Kidney glomerular epithelial cell (primary cell): ENCODE measurements at regions not wholly inside any gene's neighbourhood (a gene's known extent, or its start where the extent isn't known, plus 50 kb on each side); places are given as distances from the start of the nearest gene placed in this dataset.

Source experiments
- DNase-seq: peaks from one replicate; lab custom pipeline; 2025; lab: John Stamatoyannopoulos, UW

DNA sequence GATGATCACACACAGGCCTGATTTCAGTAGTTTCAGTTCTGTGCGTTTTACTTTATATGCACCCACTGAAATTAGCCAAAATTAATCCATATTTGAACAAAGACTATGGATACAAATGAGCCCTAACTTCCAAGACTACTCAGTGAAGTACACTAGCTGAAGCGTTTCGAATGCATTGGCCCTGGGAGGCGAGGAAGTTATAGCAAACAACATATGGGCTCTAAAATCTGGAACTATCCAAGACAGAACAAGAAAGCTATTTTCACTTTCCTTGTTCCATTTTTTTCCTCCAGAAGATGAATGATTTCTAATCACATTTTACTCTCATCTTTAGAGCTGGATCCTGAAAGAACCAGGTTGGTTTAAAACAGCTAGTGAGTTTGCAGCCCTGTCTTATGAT, 399.4 kb upstream of the HNRNPA3 start:
- no peak for DNase-seq

- DNase-seq, result no peak
These were observed 399.0 kb upstream of the HNRNPA3 start for GRCh38 chr2:176813621-176814049.

DNA sequence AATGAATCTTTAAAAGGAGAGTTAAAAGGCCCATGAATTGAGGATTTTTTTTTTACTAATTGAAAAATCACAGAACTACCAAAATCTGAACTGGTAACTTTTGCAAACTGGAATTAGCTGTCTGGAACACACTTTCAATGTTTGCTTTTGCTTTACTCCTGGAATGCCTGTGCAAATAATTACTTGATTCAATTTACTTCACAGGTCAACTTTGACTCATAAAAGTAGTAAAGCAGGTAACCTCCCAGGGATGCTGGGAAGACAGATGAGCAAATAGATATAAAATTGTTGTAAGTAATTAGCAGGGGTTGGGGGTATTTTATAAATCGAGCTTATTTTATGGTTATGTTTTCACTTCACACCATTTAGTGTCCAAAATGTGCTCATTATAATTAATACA, 398.3 kb upstream of the HNRNPA3 start:
- DNase-seq, result no peak

DNA sequence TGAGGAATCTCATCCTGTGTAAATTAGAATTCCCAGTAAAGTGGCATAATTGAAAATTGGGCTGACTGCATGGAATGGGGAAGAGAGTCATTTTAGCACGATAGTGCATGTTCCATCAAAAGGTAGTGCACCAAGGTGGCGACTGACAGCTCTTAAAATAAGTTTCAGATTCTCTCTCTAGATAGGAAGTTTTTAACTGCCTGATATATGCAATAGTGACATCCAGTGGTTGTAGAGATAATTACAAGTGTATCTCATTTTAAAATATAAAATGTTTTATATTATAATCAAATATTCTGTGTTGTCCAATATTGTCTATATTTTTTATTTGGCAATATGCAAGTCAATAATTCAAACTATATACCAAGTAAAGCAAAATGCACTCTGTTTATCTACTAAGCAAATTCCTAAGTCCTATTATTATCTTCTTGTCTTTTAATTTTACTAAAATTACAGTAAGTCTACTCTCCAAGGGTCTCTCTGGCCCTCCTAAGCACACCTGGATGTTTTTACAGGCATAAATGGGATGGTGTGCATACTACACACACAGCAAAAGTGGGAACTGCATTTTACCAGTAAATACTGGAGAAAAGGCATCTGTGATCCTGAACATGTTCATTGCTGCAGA, 397.7 kb upstream of the HNRNPA3 start:
- no peak for DNase-seq

DNA sequence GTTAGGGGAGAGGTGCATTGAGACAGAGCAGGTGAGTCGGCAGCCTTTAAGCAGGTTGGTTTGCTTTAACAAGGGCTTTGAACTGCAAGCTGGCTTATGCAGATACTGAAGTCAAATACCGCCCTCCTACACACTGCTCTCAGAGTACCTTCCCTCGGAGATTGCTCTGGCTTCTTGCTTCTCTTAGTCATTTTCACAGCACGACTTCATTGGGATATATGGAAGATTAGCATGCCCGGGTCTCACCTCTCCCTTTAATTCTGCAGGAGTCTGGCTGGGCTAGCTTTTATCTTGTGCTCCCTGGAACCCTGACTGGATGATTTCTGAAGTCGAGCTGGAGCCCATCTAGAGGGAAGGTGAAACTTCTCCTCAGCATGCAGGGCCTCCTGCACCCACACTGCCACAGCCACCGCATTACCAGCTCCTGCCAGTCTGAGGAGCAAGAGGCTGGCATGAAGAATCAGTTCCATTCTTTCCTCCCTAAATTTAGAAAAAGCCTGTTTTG, 395.5 kb upstream of the HNRNPA3 start:
- DNase-seq, result peak; percentile 17

DNA sequence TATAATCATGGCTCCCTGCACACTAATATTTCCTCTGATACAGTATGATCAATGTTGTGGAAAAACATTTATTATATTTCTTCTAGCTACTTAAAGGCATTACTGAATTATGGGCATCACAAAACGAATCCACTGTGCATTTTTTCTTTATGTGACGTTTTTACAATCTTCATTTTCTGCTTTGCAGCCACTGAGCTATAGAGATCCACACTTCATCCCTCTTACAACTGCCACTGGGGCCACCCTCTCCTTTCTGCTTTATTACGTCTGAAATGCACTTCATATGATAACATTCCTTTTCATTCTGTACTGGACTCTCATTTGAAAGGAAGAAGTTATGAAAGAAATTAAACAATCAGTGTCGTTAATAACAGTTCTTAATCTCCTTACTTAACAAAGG, 394.5 kb upstream of the HNRNPA3 start:
- no peak for DNase-seq

DNA sequence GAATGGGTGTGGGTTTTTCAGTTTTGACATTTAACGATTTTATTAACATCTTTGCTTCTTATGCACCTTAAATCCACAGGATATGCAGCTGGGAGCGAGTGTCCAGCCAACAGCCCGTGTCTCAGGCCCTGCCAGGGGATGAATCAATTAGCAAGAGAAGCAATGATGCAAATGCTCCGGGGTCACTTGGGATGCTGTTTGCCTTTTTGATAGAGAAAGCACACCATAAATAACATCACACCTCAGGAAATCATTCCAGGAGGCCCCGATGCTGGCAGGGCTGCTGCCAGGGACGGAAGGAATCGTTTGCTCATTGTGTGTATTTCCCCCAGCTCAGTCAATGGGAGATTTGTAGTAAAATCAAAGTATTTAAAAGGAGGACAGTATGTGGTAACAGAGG, 394.0 kb upstream of the HNRNPA3 start:
- DNase-seq, result no peak

DNA sequence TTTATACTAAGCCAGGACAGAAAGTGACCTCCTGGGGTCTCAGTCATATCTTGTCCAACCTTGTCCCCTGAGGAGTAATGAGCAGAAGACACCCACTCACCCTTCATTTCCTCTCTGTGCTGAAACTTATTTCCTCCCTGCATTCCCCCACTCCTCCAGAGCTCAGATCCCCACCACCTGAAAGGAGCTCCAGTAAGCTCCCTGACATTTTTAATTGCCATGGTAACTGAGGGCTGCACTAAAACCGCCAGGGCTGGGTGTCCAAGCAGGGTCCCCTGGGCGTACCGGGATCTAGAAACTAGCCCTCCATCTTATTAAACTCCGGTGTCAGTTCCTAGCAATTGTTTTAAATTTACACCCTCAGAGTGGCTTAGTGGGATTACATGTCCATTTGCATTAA, 393.3 kb upstream of the HNRNPA3 start:
- DNase-seq, result no peak

- no peak for DNase-seq
These were observed 392.1 kb upstream of the HNRNPA3 start for GRCh38 chr2:176820371-176820932.

DNA sequence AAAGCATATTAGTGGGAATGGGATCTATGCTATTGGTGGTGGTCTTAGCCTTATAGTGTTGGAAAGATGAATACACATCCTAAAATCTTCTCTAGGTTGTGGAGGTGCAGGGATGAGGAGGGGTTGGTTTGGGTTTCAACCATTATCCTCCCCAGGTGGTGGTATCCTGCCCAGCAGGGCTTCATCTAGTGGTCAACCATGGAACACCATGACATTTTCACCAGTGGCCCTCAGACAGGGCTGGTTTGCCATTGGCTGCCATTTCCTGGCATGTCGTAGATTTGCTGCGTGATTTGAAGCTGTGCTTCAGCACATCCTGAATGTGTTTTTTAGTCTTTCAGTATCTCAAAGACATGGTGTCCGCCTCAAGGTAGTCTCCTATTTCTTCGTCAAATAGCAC, 391.2 kb upstream of the HNRNPA3 start:
- DNase-seq, result no peak

DNA sequence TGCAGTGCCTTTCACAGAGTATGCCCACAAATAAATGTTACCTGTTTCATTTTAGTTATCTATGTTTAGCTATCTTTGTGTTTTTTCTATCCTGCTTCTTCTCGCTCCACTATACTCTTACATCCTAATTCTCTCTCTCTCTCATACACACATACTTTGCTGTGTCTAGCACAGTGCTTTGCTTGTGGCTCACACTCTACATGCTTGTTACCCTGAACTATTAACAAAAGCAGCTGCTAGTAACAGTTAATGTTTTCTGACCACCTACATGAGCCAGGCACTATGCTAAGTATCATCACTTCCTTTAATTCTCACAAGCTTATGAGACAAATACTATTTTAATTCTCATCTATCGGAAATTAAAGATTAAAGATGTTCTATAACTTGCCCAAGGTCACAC, 390.5 kb upstream of the HNRNPA3 start:
- DNase-seq, result no peak

GRCh38 chr2:176826356-176826755, 386.2 kb upstream of the HNRNPA3 start:
- no peak for DNase-seq

- peak; percentile 59 for DNase-seq
These were observed 385.5 kb upstream of the HNRNPA3 start for GRCh38 chr2:176826984-176827668.

DNA sequence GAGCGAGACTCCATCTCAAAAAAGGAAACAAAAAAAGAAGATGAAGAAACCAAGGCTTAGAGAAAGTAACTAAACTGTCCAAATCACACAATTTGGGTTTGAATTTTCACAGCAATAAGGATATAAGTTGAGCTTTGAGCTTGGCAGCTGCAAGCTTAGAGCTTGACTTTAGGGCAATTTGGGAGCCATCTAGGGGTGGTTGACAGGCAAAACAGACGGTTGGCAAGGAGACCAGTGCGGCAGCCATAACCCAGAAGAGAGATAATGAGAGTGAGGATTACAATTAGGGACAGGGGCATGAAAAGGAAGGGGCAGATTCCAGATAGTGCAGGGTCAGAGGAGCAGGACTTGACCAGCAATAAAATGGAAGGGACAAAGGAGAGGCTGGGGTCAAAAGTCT, 382.2 kb upstream of the HNRNPA3 start:
- no peak for DNase-seq

DNA sequence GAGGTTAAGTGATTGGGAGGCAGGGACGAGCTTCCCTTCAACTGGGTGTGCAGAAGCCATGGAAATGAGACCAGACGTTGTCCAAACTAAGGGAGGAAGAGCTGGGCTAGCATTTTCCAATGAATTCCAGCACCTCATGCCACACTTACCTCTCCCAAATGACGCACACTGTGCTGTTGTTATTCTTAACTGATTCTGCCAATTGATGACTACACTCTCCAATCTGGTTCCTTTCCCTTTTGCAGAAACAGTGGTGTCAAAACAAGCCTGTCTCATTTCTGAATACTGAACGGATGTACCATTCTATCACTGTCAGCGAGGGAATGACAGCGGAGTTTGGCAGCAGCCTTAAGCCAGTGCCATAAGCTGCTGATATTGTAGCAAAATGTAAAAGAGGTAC, 380.5 kb upstream of the HNRNPA3 start:
- DNase-seq, result no peak

DNA sequence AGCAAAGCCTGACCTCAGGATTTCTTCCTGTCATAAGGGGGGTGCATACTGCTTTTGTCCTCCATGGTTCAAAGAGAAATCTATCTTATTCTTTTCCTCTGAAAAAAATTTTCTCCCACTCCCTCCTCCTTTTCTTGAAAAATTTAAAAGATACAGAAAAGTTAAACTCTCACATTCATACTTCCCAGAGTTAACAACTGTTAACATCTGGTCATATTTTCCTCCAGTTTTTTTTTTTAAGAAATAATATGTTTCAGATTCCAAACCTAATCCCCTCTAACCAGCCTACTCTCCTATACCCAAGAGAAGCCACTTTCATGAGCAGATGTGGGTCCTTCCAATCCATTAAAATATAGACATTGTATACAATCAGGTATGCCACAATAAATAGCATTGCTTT, 378.9 kb upstream of the HNRNPA3 start:
- no peak for DNase-seq

DNA sequence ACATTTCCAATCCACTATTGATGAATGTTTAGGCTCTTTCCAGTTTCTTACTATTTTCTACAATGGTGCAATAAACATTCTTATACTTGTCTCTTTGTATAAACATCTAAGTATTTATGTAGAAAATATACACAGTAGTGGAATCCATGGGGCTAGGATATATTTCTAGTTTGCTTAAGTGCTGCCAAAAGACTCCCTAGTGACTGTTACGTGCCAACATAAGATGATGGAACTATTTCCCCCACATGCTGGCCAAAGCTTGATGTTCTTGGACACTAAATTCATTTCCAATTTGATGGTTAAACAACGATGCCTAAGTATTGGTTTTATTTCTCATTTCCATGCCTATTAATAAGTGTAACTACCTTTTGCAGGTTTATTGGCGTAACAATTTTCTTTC, 378.4 kb upstream of the HNRNPA3 start:
- DNase-seq, result no peak

DNA sequence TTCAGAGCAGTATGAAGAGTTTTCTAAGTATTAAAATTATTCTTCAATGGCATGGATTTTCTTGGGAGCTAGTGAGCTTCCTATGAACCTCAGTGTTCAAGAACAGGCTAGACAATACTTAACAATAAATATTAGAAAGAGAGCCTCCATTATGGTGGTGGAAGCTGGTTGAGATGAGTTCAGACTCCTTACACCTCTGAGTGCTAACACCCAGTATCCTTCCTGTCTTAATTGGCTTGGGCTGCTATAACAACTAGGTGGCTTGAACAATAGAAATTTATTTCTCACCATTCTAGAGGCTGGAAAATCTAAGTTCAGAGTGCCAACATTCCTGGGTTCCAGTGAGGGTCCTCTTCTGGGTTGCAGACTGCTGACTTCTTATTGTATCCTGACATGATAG, 369.4 kb upstream of the HNRNPA3 start:
- DNase-seq, result no peak

- DNase-seq, result no peak
These were observed 368.1 kb upstream of the HNRNPA3 start for GRCh38 chr2:176844461-176844860.

GRCh38 chr2:176845718-176846117, 366.9 kb upstream of the HNRNPA3 start:
- no peak for DNase-seq

DNA sequence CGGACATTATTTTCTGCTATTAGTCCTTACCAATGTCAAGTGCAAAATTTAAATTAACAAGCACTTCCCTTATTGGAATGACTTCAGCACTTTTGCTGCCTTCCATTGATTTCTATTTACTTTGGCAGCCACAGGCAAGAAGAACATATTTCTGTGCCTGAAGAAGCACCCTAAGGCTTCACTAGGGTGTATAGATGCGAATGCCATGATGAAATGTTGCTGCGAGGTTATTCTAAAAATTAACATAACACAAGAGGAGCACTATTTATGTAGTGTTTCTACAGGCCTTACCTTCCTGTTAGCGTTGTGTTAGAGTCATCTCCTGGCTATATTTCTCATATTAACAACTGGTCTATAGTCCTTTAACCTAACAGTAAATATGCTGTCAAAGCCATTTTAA, 365.0 kb upstream of the HNRNPA3 start:
- DNase-seq, result no peak

GRCh38 chr2:176848844-176849243, 363.8 kb upstream of the HNRNPA3 start:
- no peak for DNase-seq

GRCh38 chr2:176851200-176851888, 361.2 kb upstream of the HNRNPA3 start:
- peak; percentile 42 for DNase-seq
